ENCODE measurements at regions not wholly inside any gene's neighbourhood (a gene's known extent, or its start where the extent isn't known, plus 50 kb on each side); places are given as distances from the start of the nearest gene placed in this dataset.
"Not testable (repeated sequence)": the region's sequence is repeated elsewhere in the genome, so short reads cannot be mapped to it uniquely, and the experiment has no call there.

DNA sequence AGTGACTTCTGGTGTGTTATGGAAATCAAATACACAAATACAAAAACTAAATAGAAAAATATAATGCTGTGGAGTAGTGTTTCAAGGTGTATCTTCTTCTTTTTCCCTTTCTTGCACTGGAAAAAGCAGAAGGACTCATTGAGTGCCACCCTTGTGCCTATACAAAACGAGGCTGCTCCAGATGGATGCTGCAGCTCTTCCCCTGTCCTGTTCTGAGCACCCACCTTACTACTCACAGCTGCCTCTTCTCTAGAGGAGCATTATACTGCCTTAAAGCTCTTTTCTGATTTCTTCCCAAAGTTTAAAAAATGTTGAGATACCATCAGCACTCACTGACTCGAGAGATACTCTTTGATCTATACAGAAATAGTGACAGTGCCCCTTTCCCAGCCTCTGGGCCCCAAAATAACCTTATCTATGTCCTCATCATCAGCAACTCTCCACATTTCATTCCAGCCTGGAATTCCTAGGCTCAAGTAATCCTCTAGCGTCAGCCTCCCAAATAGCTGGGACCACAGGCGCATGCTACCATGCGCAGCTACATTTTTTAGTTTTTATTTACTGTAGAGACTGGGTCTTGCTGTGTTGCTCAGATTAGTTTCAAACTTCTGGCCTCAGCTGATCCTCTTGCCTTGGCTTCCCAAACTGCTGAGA, 1356.1 kb upstream of the NRXN1 start:
- no peak for DNase-seq (ENCODE audit: low spot score)

- DNase-seq (ENCODE audit: low spot score): no peak
These were observed 1354.6 kb upstream of the NRXN1 start for GRCh38 chr2:52386433-52387030.

DNA sequence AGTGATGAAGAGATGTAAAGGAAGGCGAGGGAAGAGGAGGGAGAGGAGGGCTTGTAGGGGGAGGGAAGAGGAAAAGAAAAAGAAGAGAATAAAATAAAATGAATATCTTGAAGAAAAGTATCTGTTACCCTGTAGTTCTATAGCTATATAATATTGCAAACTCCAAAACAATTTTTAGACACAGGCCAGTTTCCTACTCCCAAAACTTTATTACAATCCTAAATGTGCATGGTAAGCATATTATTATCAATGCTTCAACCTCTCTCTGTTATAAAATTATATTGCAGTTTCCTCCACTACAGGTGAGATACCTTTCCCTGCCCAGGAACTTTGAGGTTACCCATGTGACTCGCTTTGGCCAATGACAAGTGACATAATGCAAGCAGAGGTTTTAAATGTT, 1351.6 kb upstream of the NRXN1 start:
- no peak for DNase-seq (ENCODE audit: low spot score)

GRCh38 chr2:52369178-52369577, 1337.2 kb upstream of the NRXN1 start:
- no peak for DNase-seq (ENCODE audit: low spot score)

DNA sequence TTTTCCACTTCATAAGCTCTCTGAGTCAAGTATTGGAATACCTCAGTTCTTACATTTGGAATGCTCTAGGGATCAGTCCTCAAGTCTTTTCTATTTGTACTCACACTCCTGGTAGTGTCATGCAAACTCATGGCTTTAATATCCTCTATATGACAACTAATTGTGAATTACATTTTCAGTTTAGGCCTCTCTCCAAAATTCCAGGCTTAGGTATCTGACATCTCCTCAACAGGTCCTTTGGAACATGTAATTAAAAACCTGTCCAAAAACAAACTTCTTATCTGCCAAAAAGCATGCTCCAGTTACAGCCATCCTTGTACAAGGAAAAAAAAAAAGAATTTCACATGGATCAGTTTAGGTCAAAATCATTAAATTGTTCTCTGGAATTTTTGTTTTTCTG, 1336.2 kb upstream of the NRXN1 start:
- no peak for DNase-seq (ENCODE audit: low spot score)

GRCh38 chr2:52365946-52366345, 1334.0 kb upstream of the NRXN1 start:
- no peak for DNase-seq (ENCODE audit: low spot score)

- DNase-seq (ENCODE audit: low spot score): no peak
These were observed 1324.6 kb upstream of the NRXN1 start for GRCh38 chr2:52356556-52356955.

DNA sequence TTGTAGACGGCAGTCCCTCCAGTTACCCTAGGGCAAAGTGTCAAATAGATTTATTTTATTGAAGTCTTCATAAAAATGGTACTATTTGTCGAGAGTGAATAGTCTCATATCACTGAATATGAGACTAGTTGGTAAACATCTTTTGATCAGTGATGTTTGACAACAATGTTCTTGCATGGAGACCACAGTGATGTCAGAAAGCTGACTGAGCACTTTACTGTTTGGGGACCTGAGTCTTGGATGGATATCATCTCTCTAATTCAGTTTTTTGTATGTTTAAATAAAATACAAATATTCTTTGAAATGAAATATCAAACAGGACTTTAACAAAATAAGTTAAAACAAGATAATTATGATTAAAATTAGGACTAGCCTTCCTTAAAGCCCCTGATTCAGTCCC, 1315.4 kb upstream of the NRXN1 start:
- DNase-seq (ENCODE audit: low spot score): no peak

GRCh38 chr2:52345676-52346075, 1313.7 kb upstream of the NRXN1 start:
- DNase-seq (ENCODE audit: low spot score): no peak

DNA sequence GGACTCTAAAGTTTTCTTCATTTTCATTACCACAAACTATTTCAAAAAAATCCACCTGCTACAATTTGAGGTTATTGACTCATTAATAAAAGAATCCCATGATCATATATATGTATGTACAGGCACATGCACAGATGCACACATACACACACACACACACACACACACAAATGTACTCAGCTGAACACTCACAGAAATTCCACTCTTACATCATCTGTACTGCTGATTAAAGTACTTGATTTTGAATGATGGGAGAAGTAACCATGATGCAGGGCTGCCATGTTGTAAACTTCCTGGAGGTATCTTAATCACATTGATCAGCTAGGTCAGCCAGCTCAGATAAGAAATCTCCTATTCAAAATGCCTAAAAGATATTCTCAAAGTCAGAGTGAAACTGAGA, 1313.2 kb upstream of the NRXN1 start:
- no peak for DNase-seq (ENCODE audit: low spot score)

DNA sequence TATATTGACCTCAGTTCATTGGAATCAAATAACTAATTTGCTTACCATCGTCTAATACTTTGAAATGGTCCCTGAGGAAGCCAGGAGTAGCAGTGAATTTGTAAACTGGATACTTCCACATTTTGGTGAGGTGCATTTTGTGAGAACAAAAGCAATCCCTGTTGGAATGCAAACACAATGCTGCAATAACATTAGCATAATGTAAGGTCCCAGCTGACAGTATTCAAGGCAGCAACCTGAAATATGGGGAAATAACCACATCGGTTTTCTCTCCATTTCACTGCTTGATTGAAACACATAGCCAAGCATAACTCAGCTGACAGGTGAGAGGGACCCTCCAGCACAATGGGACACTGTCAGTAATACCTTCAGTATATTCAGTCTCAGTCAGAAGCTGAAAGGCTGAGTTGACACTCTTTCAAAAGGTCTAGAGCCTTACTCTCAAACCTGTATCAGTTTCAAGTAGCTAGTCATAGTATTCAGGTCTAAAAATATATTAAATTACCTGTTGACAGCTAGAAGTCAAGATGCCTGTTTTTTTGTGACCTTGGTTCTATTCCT, 1311.9 kb upstream of the NRXN1 start:
- no peak for DNase-seq (ENCODE audit: low spot score)

DNA sequence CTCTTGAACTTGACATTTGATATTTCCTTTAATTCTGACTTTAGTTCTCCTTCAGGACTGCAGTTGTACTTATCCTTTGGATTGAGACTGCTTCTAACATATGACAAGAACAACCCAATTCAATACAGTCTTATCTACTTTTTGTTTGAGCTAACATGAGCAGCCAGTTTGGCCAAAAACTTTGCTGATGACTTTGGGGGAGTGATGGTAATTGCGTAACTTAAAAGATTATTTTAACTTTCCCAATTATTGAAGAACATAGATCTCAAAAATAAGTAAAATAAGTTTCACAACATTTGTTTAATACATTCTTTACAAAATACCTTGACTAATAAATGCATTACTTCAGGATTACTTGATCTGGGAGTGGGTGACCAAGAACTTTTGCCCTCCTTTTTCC, 1311.1 kb upstream of the NRXN1 start:
- DNase-seq (ENCODE audit: low spot score): no peak

DNA sequence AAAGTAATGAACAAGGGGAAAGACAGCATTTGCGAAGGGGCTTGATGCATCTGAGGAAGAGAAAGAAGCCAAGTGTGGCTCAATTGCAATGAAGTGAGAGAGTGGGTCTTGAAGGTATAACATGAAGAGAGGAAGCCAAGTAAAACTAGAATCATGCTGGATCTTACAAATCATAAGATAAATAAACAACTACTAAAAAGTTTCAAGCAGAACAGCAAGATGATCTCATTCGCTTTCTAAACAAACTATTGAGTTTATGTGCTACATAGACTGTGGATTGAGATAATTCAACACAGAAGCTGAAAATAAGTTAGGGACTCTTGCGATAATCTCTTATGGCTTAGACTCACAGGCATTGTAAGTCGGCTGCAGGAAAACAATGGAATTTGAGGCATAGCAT, 1310.5 kb upstream of the NRXN1 start:
- peak; percentile 23 for DNase-seq (ENCODE audit: low spot score)

DNA sequence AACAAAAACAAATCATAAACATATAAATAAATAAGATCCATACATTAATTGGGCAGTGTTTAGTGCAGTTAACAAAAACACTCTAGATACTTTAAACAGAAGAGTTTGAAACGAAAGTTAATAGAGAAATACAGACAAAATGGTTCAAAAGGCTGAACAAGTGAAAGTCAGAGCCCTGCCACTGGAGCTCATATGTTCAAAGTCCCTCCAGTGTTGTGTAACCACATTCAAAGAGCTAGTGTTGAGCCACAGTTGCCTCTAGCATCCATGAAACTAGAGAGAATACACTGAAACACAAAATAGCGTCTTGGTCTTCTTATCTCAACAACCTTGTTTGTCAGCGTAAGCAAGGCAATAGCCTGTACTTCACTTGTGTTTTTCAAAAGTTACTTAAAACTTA, 1309.8 kb upstream of the NRXN1 start:
- DNase-seq (ENCODE audit: low spot score): no peak

DNA sequence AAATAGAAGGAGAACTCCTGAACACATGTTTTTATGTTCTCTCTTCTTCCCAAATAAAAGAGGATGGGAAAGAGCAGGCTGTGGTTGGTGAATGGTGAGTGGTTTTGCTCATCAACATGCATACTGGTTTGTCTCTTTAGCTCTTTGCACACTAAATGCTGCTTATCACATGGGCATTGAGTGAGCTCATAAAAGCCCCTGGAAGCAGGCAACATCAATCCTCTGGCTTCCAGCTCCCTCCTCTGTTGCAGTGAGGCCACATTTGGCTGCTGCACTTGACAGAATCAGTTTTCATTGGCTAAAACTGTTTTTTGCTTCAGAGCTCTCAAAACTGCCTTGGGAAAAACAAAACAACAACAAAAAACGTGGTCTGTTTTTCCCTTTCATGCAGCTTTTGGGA, 1308.2 kb upstream of the NRXN1 start:
- DNase-seq (ENCODE audit: low spot score): no peak

DNA sequence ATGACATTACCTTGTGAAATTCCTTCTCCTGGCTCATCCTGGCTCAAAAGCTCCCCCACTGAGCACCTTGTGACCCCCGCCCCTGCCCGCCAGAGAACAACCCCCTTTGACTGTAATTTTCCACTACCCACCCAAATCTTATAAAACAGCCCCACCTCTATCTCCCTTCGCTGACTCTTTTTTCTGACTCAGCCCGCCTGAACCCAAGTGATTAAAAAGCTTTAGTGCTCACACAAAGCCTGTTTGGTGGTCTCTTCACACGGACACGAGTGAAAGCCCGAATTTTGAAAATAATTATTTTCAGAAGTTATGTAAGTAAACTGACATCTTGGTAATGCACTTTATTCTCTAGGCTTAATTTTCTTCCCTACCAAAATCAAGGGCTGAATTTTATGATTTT, 1305.9 kb upstream of the NRXN1 start:
- not testable (repeated sequence) for DNase-seq (ENCODE audit: low spot score)

DNA sequence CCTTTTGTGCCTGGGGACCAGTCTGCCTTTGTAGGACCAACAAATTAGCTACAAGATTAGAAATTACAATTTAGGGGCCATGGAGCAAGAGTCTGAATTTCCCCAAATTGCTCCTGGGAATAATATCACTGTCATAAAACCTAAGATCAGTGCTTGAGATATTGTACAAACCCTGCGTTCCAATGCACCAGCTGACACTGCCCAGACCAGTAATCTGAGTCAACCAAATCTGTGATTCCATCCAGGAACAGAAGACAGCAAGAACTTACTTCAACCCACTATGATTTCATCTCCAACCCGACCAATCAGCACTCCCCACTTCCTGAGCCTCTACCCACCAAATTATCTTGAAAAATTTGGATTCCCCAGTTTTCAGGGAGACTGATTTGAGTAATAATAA, 1305.0 kb upstream of the NRXN1 start:
- DNase-seq (ENCODE audit: low spot score): peak; percentile 6

- DNase-seq (ENCODE audit: low spot score): no peak
These were observed 1303.8 kb upstream of the NRXN1 start for GRCh38 chr2:52335727-52336126.

- no peak for DNase-seq (ENCODE audit: low spot score)
These were observed 1302.3 kb upstream of the NRXN1 start for GRCh38 chr2:52334185-52334584.

DNA sequence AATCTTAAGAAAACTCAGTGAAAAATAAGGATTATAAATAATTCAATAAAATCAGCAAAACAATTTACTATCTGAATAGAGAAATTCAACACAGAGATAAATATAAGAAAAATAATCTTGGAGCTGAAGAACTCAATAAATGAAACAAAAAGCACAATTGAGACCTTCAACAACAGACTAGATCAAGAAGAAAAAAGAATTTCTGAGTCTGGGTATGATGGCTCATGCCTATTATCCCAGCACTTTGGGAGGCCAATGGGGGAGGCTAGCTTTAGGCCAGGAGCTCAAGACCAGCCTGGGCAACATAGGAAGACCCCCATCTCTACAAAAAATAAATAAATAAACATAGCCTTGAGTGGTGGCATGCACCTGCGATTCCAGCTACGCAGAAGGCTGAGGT, 1295.7 kb upstream of the NRXN1 start:
- no peak for DNase-seq (ENCODE audit: low spot score)

GRCh38 chr2:52314231-52314630, 1282.3 kb upstream of the NRXN1 start:
- no peak for DNase-seq (ENCODE audit: low spot score)

- DNase-seq (ENCODE audit: low spot score): no peak
These were observed 1280.6 kb upstream of the NRXN1 start for GRCh38 chr2:52312486-52312885.

DNA sequence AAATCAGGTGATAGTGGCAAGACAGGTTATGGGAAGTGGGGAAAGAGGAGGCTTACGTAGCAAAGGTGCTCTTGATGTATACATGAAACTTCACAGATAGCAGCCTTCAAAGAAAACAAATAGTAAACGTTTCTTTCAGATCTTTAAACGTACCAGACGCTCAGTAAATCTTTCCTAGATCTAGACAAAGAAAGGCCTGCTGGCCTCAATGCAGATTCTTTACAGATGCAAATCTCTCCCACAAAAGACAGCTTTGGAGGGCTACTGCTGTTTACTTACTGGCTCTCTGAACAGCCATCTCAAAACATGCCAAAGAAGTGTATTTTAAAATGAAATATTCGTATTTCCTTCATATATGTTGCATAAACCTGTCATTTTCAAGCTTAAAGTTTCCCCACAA, 1279.9 kb upstream of the NRXN1 start:
- no peak for DNase-seq (ENCODE audit: low spot score)

- DNase-seq (ENCODE audit: low spot score): no peak
These were observed 1276.2 kb upstream of the NRXN1 start for GRCh38 chr2:52308156-52308555.
